Neural cell (in vitro differentiated cells): ENCODE measurements at regions not wholly inside any gene's neighbourhood (a gene's known extent, or its start where the extent isn't known, plus 50 kb on each side); places are given as distances from the start of the nearest gene placed in this dataset.

ENCODE experiments used
- H2AFZ ChIP-seq: fragments of 200-600, 300-800 bp; sonication (generic), shearing (Covaris generic); 2 replicates; pipeline ENCODE4 v1.6.0; 2014; ENCODE audit warnings: low read depth, mild to moderate bottlenecking, antibody characterized with exemption, low read length, moderate library complexity
- H3F3A ChIP-seq: fragments of 200-600 bp; shearing (Covaris generic); 2 replicates; pipeline ENCODE4 v1.6.1; 2016; ENCODE audit warnings: mild to moderate bottlenecking, moderate library complexity, mixed read lengths, antibody characterized with exemption, low read length; ENCODE audit not compliant: insufficient read depth, poor library complexity, severe bottlenecking
- H3K27ac ChIP-seq: fragments of 200-600, 300-800 bp; sonication (generic), shearing (Covaris generic); 2 replicates; pipeline ENCODE4 v1.5.1; 2014; ENCODE audit warnings: mild to moderate bottlenecking, low read length, moderate library complexity
- H3K27me3 ChIP-seq: fragments of 300-800, 200-600 bp; sonication (generic), shearing (Covaris generic); 2 replicates; pipeline ENCODE4 v1.6.0; 2014; ENCODE audit warnings: mild to moderate bottlenecking, low read depth, low read length, moderate library complexity; ENCODE audit not compliant: insufficient read depth
- H3K36me3 ChIP-seq: fragments of 300-800, 200-600 bp; sonication (generic), shearing (Covaris generic); 2 replicates; pipeline ENCODE4 v1.5.1; 2014; ENCODE audit warnings: mild to moderate bottlenecking, antibody characterized with exemption, low read length, moderate library complexity; ENCODE audit not compliant: insufficient read depth
- H3K4me2 ChIP-seq: fragments of 300-800, 200-600 bp; sonication (generic), shearing (Covaris generic); 2 replicates; pipeline ENCODE4 v1.6.0; 2014; ENCODE audit warnings: mild to moderate bottlenecking, low read length
- H3K4me3 ChIP-seq: fragments of 300-800, 200-600 bp; sonication (generic), shearing (Covaris generic); 2 replicates; pipeline ENCODE4 v1.5.1; 2014; ENCODE audit warnings: mild to moderate bottlenecking, low read length, moderate library complexity
- H3K79me2 ChIP-seq: fragments of 200-600 bp; shearing (Covaris generic); replicated peaks from 2 replicates; pipeline ENCODE4 v1.6.0; 2014; ENCODE audit warnings: mild to moderate bottlenecking, low read length, moderate library complexity; ENCODE audit not compliant: insufficient read depth
- H3K9ac ChIP-seq: fragments of 300-800, 200-600 bp; sonication (generic), shearing (Covaris generic); 2 replicates; pipeline ENCODE4 v1.6.1; 2016; ENCODE audit warnings: mild to moderate bottlenecking, low read length, mixed read lengths
- H3K9me2 ChIP-seq: fragments of 200-600 bp; shearing (Covaris generic); 2 replicates; pipeline ENCODE4 v1.6.1; 2016; ENCODE audit warnings: mild to moderate bottlenecking, low read length, mixed read lengths; ENCODE audit not compliant: insufficient read depth
- H3K9me3 ChIP-seq: fragments of 200-600, 300-800 bp; sonication (generic), shearing (Covaris generic); 2 replicates; pipeline ENCODE4 v1.6.1; 2016; ENCODE audit warnings: mild to moderate bottlenecking, mixed run types, low read length, moderate library complexity, mixed read lengths
- H4K20me1 ChIP-seq: fragments of 200-600 bp; shearing (Covaris generic); 2 replicates; pipeline ENCODE4 v1.6.1; 2016; ENCODE audit warnings: mild to moderate bottlenecking, mixed run types; ENCODE audit not compliant: insufficient read depth
- EP300 ChIP-seq: fragments of 450-650 bp; conservative IDR thresholded peaks from 2 replicates; pipeline ENCODE4 v1.6.1; 2014; ENCODE audit warnings: antibody characterized with exemption, mild to moderate bottlenecking, moderate library complexity; ENCODE audit not compliant: poor library complexity, severe bottlenecking
- EZH2 ChIP-seq: fragments of 200-600, 300-800 bp; shearing (Covaris generic), sonication (generic); IDR thresholded peaks from 2 replicates; pipeline ENCODE4 v1.6.1; 2014; ENCODE audit warnings: antibody characterized with exemption, low read length, borderline replicate concordance, mild to moderate bottlenecking; ENCODE audit not compliant: insufficient read depth, poor library complexity, severe bottlenecking
- MXI1 ChIP-seq: fragments of 450-650 bp; conservative IDR thresholded peaks from 2 replicates; pipeline ENCODE4 v1.6.1; 2014; ENCODE audit warnings: antibody characterized with exemption, mild to moderate bottlenecking; ENCODE audit not compliant: poor library complexity, severe bottlenecking
- POLR2AphosphoS5 ChIP-seq: IDR thresholded peaks from 2 replicates; pipeline ENCODE4 v1.6.1; 2012
- RAD21 ChIP-seq: fragments of 450-650 bp; conservative IDR thresholded peaks from 2 replicates; pipeline ENCODE4 v1.6.1; 2014; ENCODE audit warnings: antibody characterized with exemption, mild to moderate bottlenecking, moderate library complexity
- SMC3 ChIP-seq: fragments of 450-650 bp; conservative IDR thresholded peaks from 2 replicates; pipeline ENCODE4 v1.6.1; 2014; ENCODE audit warnings: antibody characterized with exemption, mild to moderate bottlenecking, moderate library complexity; ENCODE audit not compliant: poor library complexity
- TAF1 ChIP-seq: IDR thresholded peaks from 2 replicates; pipeline ENCODE4 v1.6.1; 2012; ENCODE audit warnings: low read depth
- TF ChIP-seq, protein P1 (sequence below): fragments of 450-650 bp; IDR thresholded peaks from 2 replicates; pipeline ENCODE4 v1.5.1; 2014; ENCODE audit warnings: antibody characterized with exemption, mild to moderate bottlenecking, moderate library complexity; ENCODE audit not compliant: poor library complexity, severe bottlenecking
- TF ChIP-seq, protein P2 (sequence below): IDR thresholded peaks from 2 replicates; pipeline ENCODE4 v1.6.1; 2012; ENCODE audit warnings: borderline replicate concordance

DNA sequence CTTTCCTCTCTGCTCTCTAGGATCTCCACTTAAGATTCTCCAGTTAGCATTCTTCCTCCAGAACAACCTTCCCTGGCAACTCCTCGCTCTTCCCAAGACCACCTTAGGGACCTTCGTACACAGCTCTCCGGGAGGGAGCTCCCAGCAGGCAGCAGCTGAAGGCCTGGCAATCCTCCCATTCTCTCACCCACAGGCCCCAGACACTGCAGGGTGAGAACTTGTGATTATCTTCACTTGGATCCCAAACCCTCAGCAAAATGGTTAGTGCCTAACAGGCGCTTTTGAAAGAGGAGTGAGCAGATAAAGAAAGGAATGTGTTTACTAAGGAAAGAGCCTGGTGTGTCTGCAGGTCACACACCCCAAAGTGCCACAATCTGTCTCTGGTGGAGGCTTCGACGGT lies 83.8 kb upstream of the SNTG2 start:
- H4K20me1 ChIP-seq = no peaks in the 10 kb centered on the region
- H3K4me2 ChIP-seq = no peak overlapping the region
- no peak overlapping the region for H2AFZ ChIP-seq
- H3K27me3 ChIP-seq = no peaks in the 10 kb centered on the region
- H3K9ac ChIP-seq = no peak overlapping the region
- H3K36me3 ChIP-seq = no peaks in the 10 kb centered on the region
- TF ChIP-seq EZH2 (no peak), SMC3 (no peak), POLR2AphosphoS5 (no peak), TAF1 (no peak), MXI1 (no peak), EP300 (no peak), RAD21 (no peak)
- TF ChIP-seq, protein P1, sequence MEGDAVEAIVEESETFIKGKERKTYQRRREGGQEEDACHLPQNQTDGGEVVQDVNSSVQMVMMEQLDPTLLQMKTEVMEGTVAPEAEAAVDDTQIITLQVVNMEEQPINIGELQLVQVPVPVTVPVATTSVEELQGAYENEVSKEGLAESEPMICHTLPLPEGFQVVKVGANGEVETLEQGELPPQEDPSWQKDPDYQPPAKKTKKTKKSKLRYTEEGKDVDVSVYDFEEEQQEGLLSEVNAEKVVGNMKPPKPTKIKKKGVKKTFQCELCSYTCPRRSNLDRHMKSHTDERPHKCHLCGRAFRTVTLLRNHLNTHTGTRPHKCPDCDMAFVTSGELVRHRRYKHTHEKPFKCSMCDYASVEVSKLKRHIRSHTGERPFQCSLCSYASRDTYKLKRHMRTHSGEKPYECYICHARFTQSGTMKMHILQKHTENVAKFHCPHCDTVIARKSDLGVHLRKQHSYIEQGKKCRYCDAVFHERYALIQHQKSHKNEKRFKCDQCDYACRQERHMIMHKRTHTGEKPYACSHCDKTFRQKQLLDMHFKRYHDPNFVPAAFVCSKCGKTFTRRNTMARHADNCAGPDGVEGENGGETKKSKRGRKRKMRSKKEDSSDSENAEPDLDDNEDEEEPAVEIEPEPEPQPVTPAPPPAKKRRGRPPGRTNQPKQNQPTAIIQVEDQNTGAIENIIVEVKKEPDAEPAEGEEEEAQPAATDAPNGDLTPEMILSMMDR = no peak
- TF ChIP-seq, protein P2, sequence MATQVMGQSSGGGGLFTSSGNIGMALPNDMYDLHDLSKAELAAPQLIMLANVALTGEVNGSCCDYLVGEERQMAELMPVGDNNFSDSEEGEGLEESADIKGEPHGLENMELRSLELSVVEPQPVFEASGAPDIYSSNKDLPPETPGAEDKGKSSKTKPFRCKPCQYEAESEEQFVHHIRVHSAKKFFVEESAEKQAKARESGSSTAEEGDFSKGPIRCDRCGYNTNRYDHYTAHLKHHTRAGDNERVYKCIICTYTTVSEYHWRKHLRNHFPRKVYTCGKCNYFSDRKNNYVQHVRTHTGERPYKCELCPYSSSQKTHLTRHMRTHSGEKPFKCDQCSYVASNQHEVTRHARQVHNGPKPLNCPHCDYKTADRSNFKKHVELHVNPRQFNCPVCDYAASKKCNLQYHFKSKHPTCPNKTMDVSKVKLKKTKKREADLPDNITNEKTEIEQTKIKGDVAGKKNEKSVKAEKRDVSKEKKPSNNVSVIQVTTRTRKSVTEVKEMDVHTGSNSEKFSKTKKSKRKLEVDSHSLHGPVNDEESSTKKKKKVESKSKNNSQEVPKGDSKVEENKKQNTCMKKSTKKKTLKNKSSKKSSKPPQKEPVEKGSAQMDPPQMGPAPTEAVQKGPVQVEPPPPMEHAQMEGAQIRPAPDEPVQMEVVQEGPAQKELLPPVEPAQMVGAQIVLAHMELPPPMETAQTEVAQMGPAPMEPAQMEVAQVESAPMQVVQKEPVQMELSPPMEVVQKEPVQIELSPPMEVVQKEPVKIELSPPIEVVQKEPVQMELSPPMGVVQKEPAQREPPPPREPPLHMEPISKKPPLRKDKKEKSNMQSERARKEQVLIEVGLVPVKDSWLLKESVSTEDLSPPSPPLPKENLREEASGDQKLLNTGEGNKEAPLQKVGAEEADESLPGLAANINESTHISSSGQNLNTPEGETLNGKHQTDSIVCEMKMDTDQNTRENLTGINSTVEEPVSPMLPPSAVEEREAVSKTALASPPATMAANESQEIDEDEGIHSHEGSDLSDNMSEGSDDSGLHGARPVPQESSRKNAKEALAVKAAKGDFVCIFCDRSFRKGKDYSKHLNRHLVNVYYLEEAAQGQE = no peak
- H3K9me2 ChIP-seq = no peaks in the 10 kb centered on the region
- no peak overlapping the region for H3K4me3 ChIP-seq
- no peaks in the 10 kb centered on the region for H3K79me2 ChIP-seq
- H3K27ac ChIP-seq = no peak overlapping the region
- H3F3A ChIP-seq = no peaks in the 10 kb centered on the region
- H3K9me3 ChIP-seq = no peaks in the 10 kb centered on the region

DNA sequence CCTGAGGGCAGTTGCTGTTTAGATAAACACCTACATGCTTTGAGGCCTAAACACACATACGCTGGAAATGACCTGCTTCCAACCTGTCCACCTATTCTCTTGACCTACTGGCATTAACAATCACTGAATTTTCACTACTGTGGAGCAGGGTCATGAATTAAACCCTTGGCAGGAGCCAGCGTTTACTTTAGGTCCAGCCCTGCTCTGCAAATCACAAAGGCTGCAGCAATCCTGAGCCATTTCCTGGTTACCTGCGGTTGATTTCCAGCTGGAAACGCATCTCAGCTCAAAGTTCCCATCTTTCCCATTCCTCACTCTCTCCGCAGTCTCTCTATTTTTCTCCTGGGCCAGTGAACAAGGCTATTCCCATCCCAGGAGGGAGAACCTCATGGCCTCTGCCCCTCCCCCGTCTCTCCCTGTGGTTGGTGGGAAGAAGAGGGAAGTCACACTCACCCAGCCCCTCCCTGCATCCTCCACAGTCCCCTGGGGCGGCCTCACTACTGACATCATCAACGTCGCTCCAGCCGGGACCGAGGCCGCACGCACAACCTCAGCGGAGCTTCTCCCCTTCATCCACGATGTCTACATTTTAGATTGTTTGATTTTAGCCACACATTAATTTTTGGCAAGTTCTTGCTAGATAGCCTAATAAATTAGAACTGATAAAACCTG lies 84.5 kb upstream of the SNTG2 start:
- H2AFZ ChIP-seq = no peak overlapping the region
- TF ChIP-seq MXI1 (no peak), EZH2 (no peak), POLR2AphosphoS5 (no peak), RAD21 (no peak), SMC3 (no peak), EP300 (no peak), TAF1 (no peak)
- TF ChIP-seq, protein P2 = no peak
- TF ChIP-seq, protein P1 = no peak

More for the DNA sequence above, 84.5 kb upstream of the SNTG2 start:
- Histone ChIP-seq H3K27me3 (no peaks in the 10 kb centered on the region), H3K4me3 (no peak overlapping the region), H3K4me2 (no peak overlapping the region), H3K36me3 (no peaks in the 10 kb centered on the region), H4K20me1 (no peaks in the 10 kb centered on the region), H3K79me2 (no peaks in the 10 kb centered on the region), H3K9me3 (no peaks in the 10 kb centered on the region), H3K9me2 (no peaks in the 10 kb centered on the region), H3K27ac (no peak overlapping the region), H3F3A (no peaks in the 10 kb centered on the region), H3K9ac (no peak overlapping the region)
